Thymus (tissue), 11 donors: ENCODE measurements at regions not wholly inside any gene's neighbourhood (a gene's known extent, or its start where the extent isn't known, plus 50 kb on each side); places are given as distances from the start of the nearest gene placed in this dataset.
"Not testable (repeated sequence)": the region's sequence is repeated elsewhere in the genome, so short reads cannot be mapped to it uniquely, and the experiment has no call there.

ENCODE experiments used
- DNase-seq, 9 donors: peaks; one replicate each; pipeline ENCODE4 v3.0.0-alpha.2; 2013; ENCODE audit warnings: low spot score in 9 of 9, low read depth in 6 of 9, missing footprints in 1 of 9
- H3K27ac ChIP-seq, 2 donors: one replicate each; pipeline ENCODE4 v1.5.1; 2013; ENCODE audit warnings: control low read depth in 1 of 2, low read depth in 1 of 2, low read length in 1 of 2, mild to moderate bottlenecking in 1 of 2, moderate library complexity in 1 of 2
- H3K27me3 ChIP-seq, 2 donors: one replicate each; pipeline ENCODE4 v1.5.1; 2013; ENCODE audit warnings: low read length in 1 of 2; ENCODE audit not compliant: control insufficient read depth in 2 of 2, insufficient read depth in 1 of 2
- H3K36me3 ChIP-seq, 2 donors: one replicate each; pipeline ENCODE4 v1.5.1; 2013; ENCODE audit warnings: low read length in 1 of 2, mild to moderate bottlenecking in 1 of 2, moderate library complexity in 1 of 2; ENCODE audit not compliant: control insufficient read depth in 2 of 2, insufficient read depth in 2 of 2
- H3K4me1 ChIP-seq, 2 donors: one replicate each; pipeline ENCODE4 v1.5.1; 2013; ENCODE audit warnings: low read length in 2 of 2; ENCODE audit not compliant: control insufficient read depth in 2 of 2, insufficient read depth in 2 of 2
- H3K4me3 ChIP-seq, 2 donors: one replicate each; pipeline ENCODE4 v1.5.1; 2013; ENCODE audit warnings: low read length in 2 of 2, control low read depth in 1 of 2, mild to moderate bottlenecking in 1 of 2
- H3K9me3 ChIP-seq, 2 donors: one replicate each; pipeline ENCODE4 v1.5.1; 2013; ENCODE audit warnings: low read length in 1 of 2, mild to moderate bottlenecking in 1 of 2; ENCODE audit not compliant: control insufficient read depth in 2 of 2, insufficient read depth in 1 of 2
- WGBS: extraction: QIAGEN DNeasy Blood & Tissue Kit; methylation state at CpG from one replicate; pipeline ENCODE4 v1.1.7; 2013; 5-methylcytosine and 5-hydroxymethylcytosine counted together
- donor health status: healthy.

DNA sequence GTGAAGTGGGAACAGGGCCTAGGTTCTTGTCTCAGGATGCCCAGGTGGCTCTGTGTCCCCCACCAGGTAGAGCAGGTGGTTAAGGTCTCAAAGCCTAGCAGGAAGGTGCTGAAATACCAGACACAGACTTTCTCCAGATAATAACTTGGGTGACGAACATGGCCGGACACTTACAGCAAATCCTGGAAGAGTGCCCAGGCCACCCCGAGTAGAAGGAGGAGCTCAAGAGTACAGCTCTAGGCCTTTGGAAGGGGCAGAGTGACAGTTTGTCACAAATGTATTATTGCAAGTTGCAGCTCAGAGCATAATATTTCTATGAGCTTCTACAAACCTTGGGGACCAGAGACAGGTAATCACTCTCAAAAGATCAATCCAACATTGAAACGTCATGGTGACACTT lies 251.6 kb upstream of the SOX4 start:
- no peaks in the 10 kb centered on the region for H3K27me3 ChIP-seq
- no peak for DNase-seq
- no peaks in the 10 kb centered on the region for H3K4me1 ChIP-seq
- H3K4me3 ChIP-seq, result no peak overlapping the region
- no peaks in the 10 kb centered on the region for H3K36me3 ChIP-seq
- H3K9me3 ChIP-seq, result no peaks in the 10 kb centered on the region
- no peak overlapping the region for H3K27ac ChIP-seq
- WGBS, result 96% methylated on average over 4 of the region's 4 CpGs

DNA sequence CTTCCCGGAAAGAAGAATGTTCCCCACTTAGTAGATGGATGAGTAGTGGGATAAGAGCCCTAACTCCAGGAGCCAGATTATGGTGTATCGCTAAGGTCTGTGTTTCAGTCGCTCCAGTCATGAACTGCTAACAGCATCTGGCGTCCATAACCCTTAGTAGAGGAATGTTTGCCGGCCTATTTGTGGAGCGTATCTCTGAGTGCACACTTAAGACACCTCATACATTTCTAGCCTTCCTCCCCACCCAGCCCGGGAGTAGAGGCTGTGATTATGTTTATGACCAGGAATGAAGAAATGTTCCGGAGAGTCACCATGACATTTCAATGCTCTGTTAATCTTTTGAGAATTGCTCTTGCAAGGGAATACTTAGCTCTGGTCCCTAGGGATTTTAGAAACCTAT lies 251.1 kb upstream of the SOX4 start:
- Histone ChIP-seq H3K36me3 (no peaks in the 10 kb centered on the region), H3K4me1 (no peaks in the 10 kb centered on the region), H3K9me3 (no peaks in the 10 kb centered on the region), H3K27me3 (no peaks in the 10 kb centered on the region), H3K4me3 (no peak overlapping the region), H3K27ac (no peak overlapping the region)
- DNase-seq, result no peak
- 96% methylated on average over 8 of the region's 8 CpGs for WGBS

DNA sequence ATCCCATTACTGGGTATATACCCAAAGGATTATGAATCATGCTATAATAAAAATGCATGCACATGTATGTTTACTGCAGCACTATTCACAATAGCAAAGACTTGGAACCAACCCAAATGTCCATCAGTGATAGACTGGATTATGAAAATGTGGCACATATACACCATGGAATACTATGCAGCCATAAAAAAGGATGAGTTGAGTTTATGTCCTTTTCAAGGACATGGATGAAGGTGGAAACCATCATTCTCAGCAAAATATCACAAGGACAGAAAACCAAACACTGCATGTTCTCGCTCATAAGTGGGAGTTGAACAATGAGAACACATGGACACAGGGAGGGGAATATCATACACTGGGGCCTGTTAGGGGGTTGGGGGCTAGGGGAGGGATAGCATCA lies 247.8 kb upstream of the SOX4 start:
- H3K27ac ChIP-seq, H3K27me3 ChIP-seq, H3K9me3 ChIP-seq, H3K4me3 ChIP-seq, H3K4me1 ChIP-seq, H3K36me3 ChIP-seq, DNase-seq: not testable (repeated sequence)
- 95% methylated on average over 1 of the region's 1 CpG for WGBS

DNA sequence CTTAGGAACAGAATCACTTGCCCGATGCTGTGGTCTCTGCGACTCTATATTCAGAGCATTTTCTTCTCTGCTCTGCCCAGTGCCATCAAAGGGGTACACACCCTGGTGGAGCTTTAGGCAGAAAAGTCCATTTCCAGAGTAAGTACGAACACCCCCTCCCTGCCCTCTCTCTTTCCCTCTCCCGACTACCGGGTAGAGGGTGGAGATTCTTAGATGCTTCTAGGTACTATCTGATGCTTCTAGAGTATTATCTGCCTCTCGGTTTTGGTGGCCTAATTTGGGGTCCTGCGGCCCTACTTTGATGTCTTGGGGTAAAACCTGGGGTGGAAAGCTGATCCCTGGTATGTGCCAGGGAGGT lies 245.4 kb upstream of the SOX4 start:
- H3K36me3 ChIP-seq, result no peaks in the 10 kb centered on the region
- 98% methylated on average over 7 of the region's 7 CpGs for WGBS
- DNase-seq, result no peak
- H3K4me3 ChIP-seq, result no peak overlapping the region
- no peaks in the 10 kb centered on the region for H3K9me3 ChIP-seq
- no peak overlapping the region for H3K27ac ChIP-seq
- no peaks in the 10 kb centered on the region for H3K4me1 ChIP-seq
- H3K27me3 ChIP-seq, result no peaks in the 10 kb centered on the region

DNA sequence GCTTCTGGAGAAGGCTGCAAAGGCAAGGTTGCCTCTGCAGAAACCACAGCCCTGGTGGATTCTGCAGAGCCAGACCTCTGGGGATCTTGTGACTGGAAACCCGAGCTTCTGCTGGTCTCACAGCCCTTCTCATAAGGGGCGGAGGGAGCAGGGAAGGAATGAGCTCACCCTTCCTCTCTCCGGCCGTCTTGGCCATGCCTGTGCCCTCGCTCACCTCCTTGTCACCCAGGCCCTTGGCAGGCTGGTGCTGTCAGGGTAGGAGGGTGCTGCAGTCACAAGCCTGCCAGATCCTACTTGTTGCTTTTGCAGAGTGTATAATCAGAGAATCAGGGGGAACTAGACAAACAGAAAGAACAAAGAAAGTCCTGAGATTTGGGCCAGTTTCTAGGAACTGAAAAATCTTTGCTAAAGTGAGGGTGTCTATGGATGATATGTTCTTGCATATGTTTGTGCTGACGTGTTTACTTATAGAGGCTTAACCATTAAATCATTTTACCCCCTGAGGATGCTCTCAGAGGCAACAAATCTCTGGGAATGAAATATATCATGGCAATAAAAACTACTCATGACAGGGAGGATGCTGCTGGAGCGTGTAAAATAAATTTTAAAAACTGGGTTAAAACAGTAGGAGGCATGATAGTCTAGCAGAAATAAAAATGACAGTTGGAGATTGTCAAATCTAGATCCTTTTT lies 244.9 kb upstream of the SOX4 start:
- 92% methylated on average over 7 of the region's 7 CpGs for WGBS
- DNase-seq, result no peak

DNA sequence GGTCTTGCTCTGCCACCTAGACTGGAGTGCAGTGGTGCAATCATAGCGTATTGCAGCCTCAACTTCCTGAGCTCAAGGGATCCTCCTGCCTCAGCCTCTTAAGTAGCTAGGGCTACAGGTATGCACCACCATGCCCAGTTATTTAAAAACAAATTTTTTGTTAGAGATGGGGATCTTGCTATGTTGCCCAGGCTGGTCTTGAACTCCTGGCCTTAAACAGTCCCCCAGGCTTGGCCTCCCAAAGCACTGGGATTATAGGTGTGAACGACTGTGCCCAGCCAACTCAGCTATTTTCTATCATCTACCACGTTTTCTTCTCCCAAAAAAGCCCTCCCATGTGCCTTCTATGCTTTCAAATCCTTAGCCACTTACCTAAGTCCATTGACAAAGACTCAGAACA lies 243.7 kb upstream of the SOX4 start:
- H3K27ac ChIP-seq, result no peak overlapping the region
- no peaks in the 10 kb centered on the region for H3K36me3 ChIP-seq
- no peaks in the 10 kb centered on the region for H3K27me3 ChIP-seq
- no peak for DNase-seq
- no peak overlapping the region for H3K4me3 ChIP-seq
- H3K4me1 ChIP-seq, result no peaks in the 10 kb centered on the region
- WGBS, result 97% methylated on average over 3 of the region's 3 CpGs
- H3K9me3 ChIP-seq, result no peaks in the 10 kb centered on the region

More for the DNA sequence above, 244.9 kb upstream of the SOX4 start:
- H3K36me3 ChIP-seq, result no peaks in the 10 kb centered on the region
- H3K27me3 ChIP-seq, result no peaks in the 10 kb centered on the region
- no peak overlapping the region for H3K27ac ChIP-seq
- H3K4me3 ChIP-seq, result no peak overlapping the region
- H3K9me3 ChIP-seq, result no peaks in the 10 kb centered on the region
- no peaks in the 10 kb centered on the region for H3K4me1 ChIP-seq

DNA sequence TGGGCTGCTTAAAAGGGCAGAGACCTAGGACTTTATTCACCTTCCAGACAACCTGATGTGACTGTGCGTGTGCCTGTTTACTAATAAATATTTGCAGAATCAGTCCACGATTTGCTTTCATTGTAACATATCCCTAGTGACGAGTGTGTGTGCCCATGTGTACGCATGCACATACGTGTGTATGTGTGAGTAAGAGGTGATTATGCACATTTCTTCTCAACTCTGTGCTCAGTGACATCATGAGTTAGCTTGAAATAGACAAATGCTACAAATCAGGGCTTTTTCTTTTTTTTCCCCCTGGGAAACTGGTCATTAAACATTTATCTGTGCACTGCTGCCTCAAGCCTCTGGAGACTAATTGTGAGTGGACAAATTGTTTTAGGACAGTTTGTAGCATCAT lies 242.6 kb upstream of the SOX4 start:
- 97% methylated on average over 5 of the region's 5 CpGs for WGBS

DNA sequence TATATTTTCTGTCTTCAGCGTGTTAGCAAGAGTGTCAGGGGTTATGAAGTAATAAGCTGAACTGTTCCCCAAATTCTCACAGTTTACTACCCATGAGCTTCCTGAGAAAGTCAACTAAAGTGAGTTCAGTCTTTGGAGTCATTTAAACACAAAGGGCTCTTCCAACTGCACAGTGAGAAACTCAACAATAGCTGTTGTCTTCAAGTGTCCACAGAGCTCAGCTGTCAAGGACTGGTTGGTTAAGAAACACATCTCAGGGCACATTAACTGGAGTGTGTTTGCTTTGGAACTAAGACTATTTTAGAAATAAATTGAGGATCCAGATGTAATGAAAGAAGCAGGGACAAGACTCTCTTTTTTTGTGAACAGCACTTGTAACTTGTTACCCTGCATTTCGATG lies 241.4 kb upstream of the SOX4 start:
- Histone ChIP-seq H3K36me3 (no peaks in the 10 kb centered on the region), H3K4me1 (no peaks in the 10 kb centered on the region), H3K27ac (no peak overlapping the region), H3K9me3 (peaks cover 0 to 3% of the 10 kb centered on the region in 2 donors), H3K4me3 (no peak overlapping the region), H3K27me3 (no peaks in the 10 kb centered on the region)
- 97% methylated on average over 2 of the region's 2 CpGs for WGBS
- no peak for DNase-seq

More for the DNA sequence above, 242.6 kb upstream of the SOX4 start:
- Histone ChIP-seq H3K9me3 (peaks cover 0 to under 1% of the 10 kb centered on the region in 2 donors), H3K36me3 (no peaks in the 10 kb centered on the region), H3K4me1 (no peaks in the 10 kb centered on the region), H3K4me3 (no peak overlapping the region), H3K27me3 (no peaks in the 10 kb centered on the region), H3K27ac (no peak overlapping the region)
- DNase-seq, result no peak

DNA sequence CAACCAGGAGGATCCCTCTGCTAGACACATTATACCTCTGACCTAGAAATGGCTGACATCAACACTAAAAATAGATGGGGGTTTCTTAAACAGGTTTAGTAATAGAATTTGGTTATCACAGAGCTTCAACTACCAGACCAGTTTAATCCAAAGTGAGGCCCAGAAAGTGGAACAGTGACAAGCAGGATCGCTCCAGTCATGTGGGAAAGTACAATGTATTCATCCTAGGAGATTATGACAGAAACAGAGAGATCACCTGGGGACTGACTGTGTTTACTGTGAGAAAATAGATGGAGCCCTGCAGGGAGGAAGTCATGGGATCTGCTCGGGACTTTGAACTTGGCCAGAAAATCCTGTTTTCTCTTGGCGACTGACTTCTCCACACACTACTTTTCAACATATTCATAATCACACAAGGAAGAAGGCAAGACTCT lies 238.7 kb upstream of the SOX4 start:
- no peak for DNase-seq
- Histone ChIP-seq H3K27ac (no peak overlapping the region), H3K9me3 (peaks cover 0 to 3% of the 10 kb centered on the region in 2 donors), H3K4me3 (no peak overlapping the region), H3K4me1 (no peaks in the 10 kb centered on the region), H3K27me3 (no peaks in the 10 kb centered on the region), H3K36me3 (no peaks in the 10 kb centered on the region)
- 95% methylated on average over 3 of the region's 3 CpGs for WGBS
